ENCODE measurements at regions not wholly inside any gene's neighbourhood (a gene's known extent, or its start where the extent isn't known, plus 50 kb on each side); places are given as distances from the start of the nearest gene placed in this dataset.
"Not testable (repeated sequence)": the region's sequence is repeated elsewhere in the genome, so short reads cannot be mapped to it uniquely, and the experiment has no call there.

GRCh38 chr6:10151144-10151915, 263.5 kb downstream of the TFAP2A start:
- Mint-ChIP-seq H3K9me3 (ENCODE audit: low read depth) (no peaks in the 10 kb centered on the region), H3K4me1 (ENCODE audit: low read depth) (peaks cover 5% of the 10 kb centered on the region), H3K27me3 (peaks cover 4% of the 10 kb centered on the region), H3K36me3 (no peaks in the 10 kb centered on the region), H3K4me3 (no peak overlapping the region), H3K27ac (no peak overlapping the region)

- Mint-ChIP-seq H3K27me3 (peaks cover 4% of the 10 kb centered on the region), H3K36me3 (no peaks in the 10 kb centered on the region), H3K27ac (no peak overlapping the region), H3K4me3 (no peak overlapping the region), H3K9me3 (ENCODE audit: low read depth) (no peaks in the 10 kb centered on the region), H3K4me1 (ENCODE audit: low read depth) (peaks cover 5% of the 10 kb centered on the region)
These were observed 265.3 kb downstream of the TFAP2A start for GRCh38 chr6:10149603-10150002.

GRCh38 chr6:10146715-10147451, 268.0 kb downstream of the TFAP2A start:
- peaks cover 4% of the 10 kb centered on the region for H3K27me3 Mint-ChIP-seq
- no peaks in the 10 kb centered on the region for H3K36me3 Mint-ChIP-seq
- H3K4me1 Mint-ChIP-seq (ENCODE audit: low read depth) = peaks cover 5% of the 10 kb centered on the region
- peak overlapping the region; percentile 64 for H3K4me3 Mint-ChIP-seq
- no peak overlapping the region for H3K27ac Mint-ChIP-seq
- no peaks in the 10 kb centered on the region for H3K9me3 Mint-ChIP-seq (ENCODE audit: low read depth)

- Mint-ChIP-seq H3K27ac (no peak overlapping the region), H3K36me3 (no peaks in the 10 kb centered on the region), H3K4me1 (ENCODE audit: low read depth) (peaks cover 5% of the 10 kb centered on the region), H3K9me3 (ENCODE audit: low read depth) (no peaks in the 10 kb centered on the region), H3K4me3 (no peak overlapping the region), H3K27me3 (peaks cover 2% of the 10 kb centered on the region)
These were observed 270.1 kb downstream of the TFAP2A start for GRCh38 chr6:10144772-10145171.

- H3K27ac Mint-ChIP-seq = no peak overlapping the region
- H3K9me3 Mint-ChIP-seq (ENCODE audit: low read depth) = no peaks in the 10 kb centered on the region
- peaks cover 2% of the 10 kb centered on the region for H3K4me1 Mint-ChIP-seq (ENCODE audit: low read depth)
- no peaks in the 10 kb centered on the region for H3K27me3 Mint-ChIP-seq
- H3K36me3 Mint-ChIP-seq = no peaks in the 10 kb centered on the region
- H3K4me3 Mint-ChIP-seq = no peak overlapping the region
These were observed 273.0 kb downstream of the TFAP2A start for GRCh38 chr6:10141746-10142443.

GRCh38 chr6:10140824-10141223, 274.1 kb downstream of the TFAP2A start:
- no peak overlapping the region for H3K27ac Mint-ChIP-seq
- no peaks in the 10 kb centered on the region for H3K9me3 Mint-ChIP-seq (ENCODE audit: low read depth)
- H3K4me1 Mint-ChIP-seq (ENCODE audit: low read depth) = no peaks in the 10 kb centered on the region
- H3K4me3 Mint-ChIP-seq = no peak overlapping the region
- H3K27me3 Mint-ChIP-seq = no peaks in the 10 kb centered on the region
- no peaks in the 10 kb centered on the region for H3K36me3 Mint-ChIP-seq

- Mint-ChIP-seq H3K27me3 (no peaks in the 10 kb centered on the region), H3K9me3 (ENCODE audit: low read depth) (peaks cover 2% of the 10 kb centered on the region), H3K4me3 (no peak overlapping the region), H3K36me3 (no peaks in the 10 kb centered on the region), H3K27ac (no peak overlapping the region), H3K4me1 (ENCODE audit: low read depth) (no peaks in the 10 kb centered on the region)
These were observed 274.7 kb downstream of the TFAP2A start for GRCh38 chr6:10140136-10140535.

GRCh38 chr6:10138917-10139316, 276.0 kb downstream of the TFAP2A start:
- Mint-ChIP-seq H3K27me3 (no peaks in the 10 kb centered on the region), H3K27ac (no peak overlapping the region), H3K9me3 (ENCODE audit: low read depth) (peaks cover 3% of the 10 kb centered on the region)

GRCh38 chr6:10136636-10137035, 278.2 kb downstream of the TFAP2A start:
- H3K27me3 Mint-ChIP-seq = no peaks in the 10 kb centered on the region
- no peak overlapping the region for H3K4me3 Mint-ChIP-seq
- H3K36me3 Mint-ChIP-seq = no peaks in the 10 kb centered on the region
- no peak overlapping the region for H3K27ac Mint-ChIP-seq
- H3K4me1 Mint-ChIP-seq (ENCODE audit: low read depth) = no peaks in the 10 kb centered on the region
- peaks cover 3% of the 10 kb centered on the region for H3K9me3 Mint-ChIP-seq (ENCODE audit: low read depth)

More at GRCh38 chr6:10138917-10139316, 276.0 kb downstream of the TFAP2A start:
- Mint-ChIP-seq H3K4me1 (ENCODE audit: low read depth) (no peaks in the 10 kb centered on the region), H3K4me3 (no peak overlapping the region), H3K36me3 (no peaks in the 10 kb centered on the region)

- not testable (repeated sequence) for H3K27me3 Mint-ChIP-seq; H3K9me3 Mint-ChIP-seq (ENCODE audit: low read depth); H3K27ac Mint-ChIP-seq; H3K4me3 Mint-ChIP-seq; H3K36me3 Mint-ChIP-seq; H3K4me1 Mint-ChIP-seq (ENCODE audit: low read depth)
These were observed 280.7 kb downstream of the TFAP2A start for GRCh38 chr6:10134185-10134584.

- Mint-ChIP-seq H3K36me3 (no peaks in the 10 kb centered on the region), H3K4me1 (ENCODE audit: low read depth) (no peaks in the 10 kb centered on the region), H3K4me3 (no peak overlapping the region), H3K9me3 (ENCODE audit: low read depth) (peaks cover 3% of the 10 kb centered on the region), H3K27me3 (peaks cover 2% of the 10 kb centered on the region), H3K27ac (no peak overlapping the region)
These were observed 286.2 kb downstream of the TFAP2A start for GRCh38 chr6:10128721-10129120.

GRCh38 chr6:10122164-10122563, 292.7 kb downstream of the TFAP2A start:
- no peaks in the 10 kb centered on the region for H3K36me3 Mint-ChIP-seq
- H3K27me3 Mint-ChIP-seq = peaks cover 1% of the 10 kb centered on the region
- H3K9me3 Mint-ChIP-seq (ENCODE audit: low read depth) = peaks cover 3% of the 10 kb centered on the region
- H3K4me3 Mint-ChIP-seq = no peak overlapping the region
- no peaks in the 10 kb centered on the region for H3K4me1 Mint-ChIP-seq (ENCODE audit: low read depth)
- H3K27ac Mint-ChIP-seq = no peak overlapping the region

GRCh38 chr6:10112871-10113549, 301.9 kb downstream of the TFAP2A start:
- peaks cover 10% of the 10 kb centered on the region for H3K27me3 Mint-ChIP-seq

GRCh38 chr6:10111975-10112374, 302.9 kb downstream of the TFAP2A start:
- H3K4me1 Mint-ChIP-seq (ENCODE audit: low read depth) = no peaks in the 10 kb centered on the region
- H3K9me3 Mint-ChIP-seq (ENCODE audit: low read depth) = peaks cover 4% of the 10 kb centered on the region
- no peaks in the 10 kb centered on the region for H3K36me3 Mint-ChIP-seq
- H3K27ac Mint-ChIP-seq = no peak overlapping the region
- H3K4me3 Mint-ChIP-seq = no peak overlapping the region
- H3K27me3 Mint-ChIP-seq = peaks cover 10% of the 10 kb centered on the region

More at GRCh38 chr6:10112871-10113549, 301.9 kb downstream of the TFAP2A start:
- H3K9me3 Mint-ChIP-seq (ENCODE audit: low read depth) = peaks cover 4% of the 10 kb centered on the region
- no peak overlapping the region for H3K4me3 Mint-ChIP-seq
- no peaks in the 10 kb centered on the region for H3K36me3 Mint-ChIP-seq
- no peak overlapping the region for H3K27ac Mint-ChIP-seq
- H3K4me1 Mint-ChIP-seq (ENCODE audit: low read depth) = no peaks in the 10 kb centered on the region

Data from activated naive CD8-positive, alpha-beta T cell (primary cell).